Motor neuron (in vitro differentiated cells): ENCODE measurements at regions not wholly inside any gene's neighbourhood (a gene's known extent, or its start where the extent isn't known, plus 50 kb on each side); places are given as distances from the start of the nearest gene placed in this dataset.

ENCODE experiments used
- ATAC-seq, 8 experiments: fragments of 200-7000 bp; cut with Tn5 transposase; replicated peaks in 6 of 8; 2 replicates each; pipeline ENCODE4 v1.8.0; 2021; ENCODE audit warnings: mild to moderate bottlenecking in 8 of 8, moderate library complexity in 8 of 8
- H3K27ac ChIP-seq, 2 donors: fragments of 250-450 bp; sonication (Bioruptor Pico); 2 replicates each; pipeline ENCODE4 v1.9.0; 2021; ENCODE audit warnings: antibody characterized with exemption in 2 of 2, mild to moderate bottlenecking in 2 of 2, moderate library complexity in 1 of 2
- H3K4me1 ChIP-seq, 2 donors: fragments of 250-450 bp; sonication (Bioruptor Pico); replicated peaks in 1 of 2; 2 replicates each; pipeline ENCODE4 v1.6.1; 2021; ENCODE audit warnings: antibody characterized with exemption in 2 of 2, mild to moderate bottlenecking in 2 of 2, moderate library complexity in 1 of 2
- H3K4me3 ChIP-seq, 5 donors: fragments of 250-450 bp; sonication (Bioruptor Pico); 2 replicates each; pipeline ENCODE4 v1.9.0; 2021; ENCODE audit warnings: antibody characterized with exemption in 5 of 5, mild to moderate bottlenecking in 5 of 5, moderate library complexity in 4 of 5
- WGBS, 10 experiments: fragments of 450-650 bp; shearing (Covaris generic); methylation state at CpG; one replicate each; pipeline ENCODE4 v1.0.0; 2022; 5-methylcytosine and 5-hydroxymethylcytosine counted together
- in situ Hi-C, 9 experiments: fragments of 400-800 bp; cut with MboI; loops; one replicate each; pipeline ENCODE4 v1.15.0; 2021; ENCODE audit warnings: low sequenced_read_pairs in 9 of 9, low pct_unique_long_range_greater_than_20kb in 2 of 9; ENCODE audit not compliant: unreplicated experiment in 9 of 9

GRCh38 chr6:157759028-157759427 lies 64.0 kb upstream of the SNX9 start:
- in situ Hi-C loops, result loop anchor here in 1 of 9 experiments (25.0 kb wide), 1 partner anchor 328 kb away; no protein-coding TSS in a partner anchor
- peaks cover 6 to 11% of the 10 kb centered on the region in 2 donors for H3K4me1 ChIP-seq
- 70 to 100% (median 97%) methylated on average over 1 to 4 of the region's 4 CpGs; no CpG with 5 or more reads in 2 of the 10 experiments for WGBS, 10 experiments
- no peak for ATAC-seq
- no peak overlapping the region for H3K4me3 ChIP-seq
- no peak overlapping the region for H3K27ac ChIP-seq

GRCh38 chr6:157760137-157760536 lies 62.9 kb upstream of the SNX9 start:
- in situ Hi-C loops, result loop anchor here in 1 of 9 experiments (25.0 kb wide), 1 partner anchor 327 kb away; no protein-coding TSS in a partner anchor
- H3K4me3 ChIP-seq, result no peak overlapping the region
- H3K27ac ChIP-seq, result no peak overlapping the region
- ATAC-seq, result no peak
- peaks cover 15% of the 10 kb centered on the region in 2 donors for H3K4me1 ChIP-seq
- WGBS, 10 experiments, result 47 to 100% (median 90%) methylated on average over 1 to 5 of the region's 6 CpGs; no CpG with 5 or more reads in 3 of the 10 experiments

GRCh38 chr6:157760589-157761330 lies 62.3 kb upstream of the SNX9 start:
- 5 to 83% (median 57%) methylated on average over 1 to 6 of the region's 7 CpGs; no CpG with 5 or more reads in 2 of the 10 experiments for WGBS, 10 experiments
- in situ Hi-C loops, result loop anchor here in 1 of 9 experiments (25.0 kb wide), 1 partner anchor 327 kb away; no protein-coding TSS in a partner anchor

GRCh38 chr6:157761331-157761921 lies 61.6 kb upstream of the SNX9 start:
- H3K27ac ChIP-seq, result no peak overlapping the region
- H3K4me1 ChIP-seq, result peaks cover 15% of the 10 kb centered on the region in 2 donors
- 47 to 100% (median 87%) methylated on average over 1 to 11 of the region's 12 CpGs; no CpG with 5 or more reads in 2 of the 10 experiments for WGBS, 10 experiments
- in situ Hi-C loops, result loop anchor here in 1 of 9 experiments (25.0 kb wide), 1 partner anchor 326 kb away; no protein-coding TSS in a partner anchor
- ATAC-seq, result no peak
- no peak overlapping the region for H3K4me3 ChIP-seq

More at GRCh38 chr6:157760589-157761330, 62.3 kb upstream of the SNX9 start:
- peak in 5 of 8 experiments; percentile 2 to 33 (median 5) for ATAC-seq
- no peak overlapping the region for H3K4me3 ChIP-seq
- no peak overlapping the region for H3K27ac ChIP-seq
- peaks cover 15% of the 10 kb centered on the region in 2 donors for H3K4me1 ChIP-seq

- ATAC-seq, result no peak
- Histone ChIP-seq H3K27ac (no peak overlapping the region), H3K4me3 (no peak overlapping the region), H3K4me1 (peaks cover 13 to 15% of the 10 kb centered on the region in 2 donors)
- WGBS, 10 experiments, result 67 to 100% (median 84%) methylated on average over 1 to 8 of the region's 13 CpGs; no CpG with 5 or more reads in 2 of the 10 experiments
- in situ Hi-C loops, result loop anchor here in 1 of 9 experiments (25.0 kb wide), 1 partner anchor 325 kb away; no protein-coding TSS in a partner anchor
These were observed 61.1 kb upstream of the SNX9 start for GRCh38 chr6:157761926-157762325.

GRCh38 chr6:157762636-157763035 lies 60.4 kb upstream of the SNX9 start:
- peak in 1 of 8 experiments; percentile 29 for ATAC-seq
- peaks cover 13 to 15% of the 10 kb centered on the region in 2 donors for H3K4me1 ChIP-seq
- in situ Hi-C loops, result loop anchor here in 1 of 9 experiments (25.0 kb wide), 1 partner anchor 325 kb away; no protein-coding TSS in a partner anchor
- no peak overlapping the region for H3K27ac ChIP-seq
- no peak overlapping the region for H3K4me3 ChIP-seq
- WGBS, 10 experiments, result 54 to 100% (median 71%) methylated on average over 1 to 6 of the region's 7 CpGs

GRCh38 chr6:157763129-157763903 lies 59.7 kb upstream of the SNX9 start:
- Histone ChIP-seq H3K4me3 (no peak overlapping the region), H3K4me1 (peaks cover 13 to 15% of the 10 kb centered on the region in 2 donors), H3K27ac (peak overlapping the region in 1 of 2 donors; percentile 49)
- in situ Hi-C loops, result loop anchor here in 1 of 9 experiments (25.0 kb wide), 1 partner anchor 324 kb away; no protein-coding TSS in a partner anchor
- WGBS, 10 experiments, result 0 to 100% (median 59%) methylated on average over 1 to 7 of the region's 13 CpGs; no CpG with 5 or more reads in 1 of the 10 experiments
- ATAC-seq, result peak in 3 of 8 experiments; percentile 11 to 45 (median 37)

GRCh38 chr6:157763904-157764177 lies 59.2 kb upstream of the SNX9 start:
- in situ Hi-C loops, result loop anchor here in 1 of 9 experiments (25.0 kb wide), 1 partner anchor 323 kb away; no protein-coding TSS in a partner anchor
- Histone ChIP-seq H3K27ac (peak overlapping the region in 1 of 2 donors; percentile 49), H3K4me1 (peaks cover 13 to 15% of the 10 kb centered on the region in 2 donors), H3K4me3 (no peak overlapping the region)
- ATAC-seq, result no peak
- 22 to 100% (median 79%) methylated on average over 1 to 3 of the region's 3 CpGs for WGBS, 10 experiments

- in situ Hi-C loops, result loop anchor here in 1 of 9 experiments (25.0 kb wide), 1 partner anchor 323 kb away; no protein-coding TSS in a partner anchor
- peak overlapping the region in 1 of 2 donors; percentile 49 for H3K27ac ChIP-seq
- H3K4me3 ChIP-seq, result no peak overlapping the region
- 11 to 65% (median 52%) methylated on average over 3 to 11 of the region's 14 CpGs for WGBS, 10 experiments
- H3K4me1 ChIP-seq, result peaks cover 13 to 15% of the 10 kb centered on the region in 2 donors
- peak; percentile 85 to 97 (median 94) for ATAC-seq
These were observed 58.6 kb upstream of the SNX9 start for GRCh38 chr6:157764178-157765068.

GRCh38 chr6:157766901-157767774 lies 55.9 kb upstream of the SNX9 start:
- H3K4me3 ChIP-seq, result no peak overlapping the region
- WGBS, 10 experiments, result 80 to 95% (median 92%) methylated on average over 2 to 10 of the region's 11 CpGs; no CpG with 5 or more reads in 1 of the 10 experiments
- H3K27ac ChIP-seq, result no peak overlapping the region
- peaks cover 7 to 15% of the 10 kb centered on the region in 2 donors for H3K4me1 ChIP-seq
- in situ Hi-C loops, result loop anchor here in 1 of 9 experiments (25.0 kb wide), 1 partner anchor 320 kb away; no protein-coding TSS in a partner anchor
- no peak for ATAC-seq

GRCh38 chr6:157767775-157768156 lies 55.3 kb upstream of the SNX9 start:
- ATAC-seq, result no peak
- Histone ChIP-seq H3K27ac (no peak overlapping the region), H3K4me3 (no peak overlapping the region), H3K4me1 (peaks cover 9 to 15% of the 10 kb centered on the region in 2 donors)
- 86 to 100% (median 96%) methylated on average over 2 to 3 of the region's 3 CpGs; no CpG with 5 or more reads in 5 of the 10 experiments for WGBS, 10 experiments
- in situ Hi-C loops, result loop anchor here in 1 of 9 experiments (25.0 kb wide), 1 partner anchor 320 kb away; no protein-coding TSS in a partner anchor
